GM19438 (cell line): ENCODE measurements at regions not wholly inside any gene's neighbourhood (a gene's known extent, or its start where the extent isn't known, plus 50 kb on each side); places are given as distances from the start of the nearest gene placed in this dataset.

Experiments
- ATAC-seq: cut with Tn5 transposase; IDR thresholded peaks from one replicate; pipeline ENCODE4 v1.9.1; 2021; ENCODE audit warnings: low read depth; ENCODE audit not compliant: unreplicated experiment

DNA sequence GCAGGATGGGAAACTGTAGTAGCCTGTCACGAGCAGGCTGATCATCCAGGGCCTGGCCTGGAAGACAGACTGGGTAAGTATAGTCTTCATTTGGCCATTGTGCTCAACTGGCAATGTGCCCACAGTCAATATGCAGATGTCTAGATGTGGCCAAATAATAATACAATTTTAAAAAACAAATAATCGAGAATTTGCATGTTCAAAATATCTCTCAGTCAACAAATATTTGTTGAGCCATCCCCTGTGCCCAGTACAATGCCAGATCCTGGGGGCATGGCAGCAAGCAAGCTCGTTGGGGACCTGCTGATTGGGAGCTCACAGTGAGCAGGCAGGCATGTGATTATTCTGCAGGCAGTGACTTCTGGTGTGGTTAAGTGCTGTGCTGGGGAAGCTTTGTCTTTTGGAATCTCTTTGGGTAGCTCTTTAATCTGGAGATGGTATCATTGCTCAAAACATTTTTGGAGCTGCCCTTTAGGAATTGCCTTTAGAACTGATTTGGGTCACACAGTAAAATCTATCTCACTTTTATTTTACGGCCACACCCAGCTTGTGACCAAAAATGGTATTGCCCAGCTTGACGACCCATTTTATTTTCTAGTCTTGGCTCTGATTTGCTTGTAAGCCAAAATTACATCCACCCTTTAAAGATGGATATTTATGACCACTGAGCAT is 92.2 kb downstream of the PLCE1 start:
- ATAC-seq: no peak

DNA sequence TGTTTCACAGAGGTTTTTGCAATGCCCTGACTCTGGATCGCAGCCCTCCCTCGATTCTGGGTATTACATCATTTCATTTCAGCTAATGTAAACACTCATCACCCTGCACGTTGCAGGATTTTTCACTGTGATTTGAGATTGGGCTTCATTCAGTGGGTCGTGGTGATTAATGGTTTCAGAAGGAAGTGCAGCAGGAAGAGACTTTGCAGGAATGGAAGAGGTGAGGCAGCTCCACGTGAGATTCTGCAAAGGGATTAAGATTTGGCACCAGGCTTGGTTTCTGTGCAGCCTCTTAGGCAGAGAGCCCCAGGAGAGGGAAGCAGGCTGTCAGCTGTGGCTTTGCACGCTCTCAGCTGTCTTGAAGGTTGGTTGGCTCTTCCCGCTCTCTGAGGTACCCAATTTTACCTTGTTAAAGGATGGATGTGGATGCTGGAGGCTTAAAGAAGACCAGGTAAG is 95.2 kb downstream of the PLCE1 start:
- ATAC-seq: no peak

- ATAC-seq: no peak
Observed at GRCh38 chr10:94091649-94092048, 97.9 kb downstream of the PLCE1 start.

GRCh38 chr10:94092848-94093247 is 99.1 kb downstream of the PLCE1 start:
- no peak for ATAC-seq

GRCh38 chr10:94093286-94093905 is 99.7 kb downstream of the PLCE1 start:
- no peak for ATAC-seq

- no peak for ATAC-seq
Observed at GRCh38 chr10:94094540-94094939, 100.8 kb downstream of the PLCE1 start.

DNA sequence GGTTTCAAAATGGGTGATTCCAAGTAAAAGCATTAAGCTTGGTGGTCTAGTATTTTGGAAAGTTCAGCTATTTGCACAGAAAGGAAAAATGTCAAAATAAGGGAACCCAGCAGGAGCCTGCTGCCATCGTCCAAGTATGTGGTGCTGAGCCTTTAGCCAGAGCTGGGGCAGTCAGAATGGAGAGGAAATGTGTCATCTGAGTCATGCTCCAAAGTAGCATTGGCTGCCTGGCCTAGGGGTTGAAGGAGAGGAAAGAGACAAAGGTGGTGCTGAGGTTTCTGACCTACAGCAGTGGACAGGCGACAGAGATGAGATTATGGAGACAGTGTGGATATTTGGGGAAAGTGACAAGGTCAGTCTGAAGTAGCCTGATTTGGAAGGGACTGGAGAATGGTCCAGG is 103.9 kb downstream of the PLCE1 start:
- ATAC-seq: no peak

GRCh38 chr10:94098896-94099295 is 105.2 kb downstream of the PLCE1 start:
- ATAC-seq: no peak

GRCh38 chr10:94101894-94102293 is 108.2 kb downstream of the PLCE1 start:
- ATAC-seq: no peak

DNA sequence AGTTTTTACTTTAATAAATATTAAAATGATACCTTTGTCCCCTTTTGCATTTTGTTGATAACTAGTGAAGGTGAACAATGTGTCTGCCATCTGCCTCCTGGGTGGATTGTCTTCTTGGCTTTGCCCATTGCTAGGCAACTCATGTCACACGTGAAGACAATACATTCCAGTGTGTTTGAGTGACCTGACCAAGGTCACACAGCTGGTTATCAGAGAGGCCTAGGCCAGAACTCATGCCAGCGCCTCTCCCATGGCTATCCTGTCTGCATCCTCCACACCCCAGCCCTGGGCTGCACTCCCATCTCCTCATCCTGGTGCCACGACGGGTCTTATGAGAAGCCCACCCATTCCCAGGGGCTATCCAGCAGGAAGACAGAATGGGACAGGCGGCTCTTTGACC is 108.7 kb downstream of the PLCE1 start:
- ATAC-seq: no peak

DNA sequence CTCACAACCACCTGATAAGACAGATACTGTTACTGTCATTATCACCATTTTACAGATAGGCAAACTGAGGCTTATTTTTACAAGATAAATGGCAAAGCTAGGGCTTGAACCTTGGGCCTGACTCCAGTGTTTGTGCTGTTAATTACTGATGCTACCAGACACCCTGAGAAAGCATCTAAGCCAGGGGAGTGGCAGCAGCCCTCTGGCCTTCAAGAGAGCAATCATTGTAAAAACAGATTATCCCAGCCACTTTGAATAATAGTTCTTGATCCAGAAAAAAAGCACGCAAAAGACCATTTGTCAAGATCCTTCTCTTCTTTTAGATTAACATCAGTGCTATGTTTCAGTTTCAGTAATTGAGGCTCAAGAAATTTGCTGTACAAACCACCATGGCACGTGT is 109.5 kb downstream of the PLCE1 start:
- ATAC-seq: no peak

GRCh38 chr10:94103801-94104221 is 110.1 kb downstream of the PLCE1 start:
- ATAC-seq: no peak

DNA sequence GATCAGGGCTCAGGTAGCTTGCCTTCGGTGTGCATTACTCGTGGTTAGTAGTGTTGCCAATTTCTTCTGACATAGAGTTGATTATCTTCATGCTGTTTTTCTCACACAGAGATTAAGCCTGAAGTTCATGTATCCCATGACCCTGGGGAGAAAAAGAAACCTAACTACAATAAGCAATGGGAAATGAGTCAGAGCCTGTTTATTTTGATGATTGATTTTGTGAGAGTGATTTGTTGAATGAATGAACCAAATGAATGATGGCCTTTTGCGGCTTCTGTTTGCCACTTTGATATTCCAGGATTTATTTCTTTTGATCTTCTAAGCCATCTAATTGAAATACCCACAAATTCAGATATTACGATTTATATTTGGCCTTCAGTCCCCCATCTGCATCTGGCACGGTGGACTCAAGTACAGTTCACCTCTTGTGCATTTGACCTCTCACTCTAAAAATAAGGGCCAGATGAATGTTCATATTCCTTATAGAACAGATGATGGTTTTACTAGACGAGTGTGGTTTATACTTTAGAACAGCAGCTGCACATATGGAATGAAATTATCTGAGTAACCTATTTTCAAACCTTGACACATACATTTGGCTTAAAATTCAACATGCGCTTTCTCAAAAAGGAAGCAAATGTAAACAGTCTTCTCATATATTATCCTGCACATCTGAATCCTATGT is 110.7 kb downstream of the PLCE1 start:
- ATAC-seq: no peak

DNA sequence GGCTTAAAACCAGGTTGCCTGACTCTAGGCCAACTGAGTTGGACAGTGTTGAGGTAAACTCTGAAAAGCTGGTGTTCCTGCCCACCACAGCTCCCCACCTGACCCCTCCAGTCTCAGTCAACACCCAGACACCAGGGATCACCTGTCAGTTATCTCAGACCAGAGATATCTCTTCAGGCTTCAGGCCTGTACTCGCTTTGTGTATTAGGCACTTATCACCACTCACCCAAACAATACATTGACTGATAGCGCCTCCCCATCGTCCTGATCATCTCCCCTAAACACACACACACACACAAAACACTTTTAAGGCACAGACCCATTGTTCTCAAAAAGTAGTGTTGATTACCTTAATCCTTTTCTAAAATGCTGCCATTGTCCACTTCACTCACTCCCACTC is 111.5 kb downstream of the PLCE1 start:
- no peak for ATAC-seq

DNA sequence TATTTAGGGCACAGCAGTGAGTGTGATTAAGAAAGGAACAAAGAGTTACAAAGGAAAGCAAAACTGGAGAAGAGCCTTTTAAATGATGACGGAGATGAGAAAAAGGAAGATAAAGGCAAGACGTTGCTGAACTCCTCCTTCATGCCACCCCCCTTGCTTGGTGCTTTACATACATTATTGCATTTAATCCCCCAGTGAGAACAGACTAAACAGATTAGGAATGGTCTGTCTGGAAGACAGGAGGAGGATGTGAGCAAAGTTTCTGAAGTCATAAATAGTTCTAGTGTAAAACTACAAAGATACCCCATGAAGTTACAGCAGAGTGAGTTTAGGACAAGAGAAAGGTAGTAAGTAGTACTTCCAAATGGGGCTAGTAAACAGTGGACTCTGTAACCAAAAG is 113.5 kb downstream of the PLCE1 start:
- ATAC-seq: no peak

- no peak for ATAC-seq
Observed at GRCh38 chr10:94108200-94108599, 114.5 kb downstream of the PLCE1 start.

- ATAC-seq: no peak
Observed at GRCh38 chr10:94111367-94111766, 117.6 kb downstream of the PLCE1 start.

DNA sequence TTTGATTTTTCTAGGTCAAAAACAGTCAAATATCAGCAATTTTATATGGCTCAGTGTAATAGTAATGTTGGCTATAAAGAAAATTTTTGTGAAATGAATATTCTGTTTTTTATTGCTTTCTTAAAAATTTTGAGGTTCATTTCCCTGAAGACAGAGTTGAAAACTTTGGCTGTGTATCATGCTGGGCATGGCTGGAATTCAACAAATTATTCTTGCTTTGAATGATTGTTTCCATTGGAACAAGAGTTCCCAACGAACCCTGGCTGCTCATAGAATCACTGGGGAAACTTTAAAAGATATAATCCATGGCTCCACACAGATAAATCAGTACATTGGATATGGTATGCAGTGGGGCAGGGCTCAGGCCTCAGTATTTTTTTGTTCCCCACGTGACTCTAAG is 118.6 kb downstream of the PLCE1 start:
- no peak for ATAC-seq

DNA sequence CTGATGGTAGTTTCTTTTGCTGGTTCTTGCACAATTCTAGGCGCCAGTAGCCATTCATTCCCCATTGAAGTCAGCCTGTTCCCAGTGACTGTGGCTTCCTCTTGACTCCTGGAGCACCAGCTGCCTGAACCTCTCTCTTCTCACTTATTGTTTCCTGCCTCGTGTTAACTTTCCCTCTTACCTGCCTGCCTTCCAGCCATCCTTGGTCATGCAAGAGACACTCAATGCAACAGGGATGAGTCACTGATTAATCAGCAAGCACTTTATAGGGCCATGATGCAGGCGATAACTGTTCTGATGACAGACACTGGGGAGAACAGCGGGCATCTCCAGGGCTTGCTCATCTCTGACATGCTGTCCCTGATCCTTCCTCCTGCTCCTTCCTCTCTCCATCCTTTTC is 122.0 kb downstream of the PLCE1 start:
- no peak for ATAC-seq

- ATAC-seq: no peak
Observed at GRCh38 chr10:94116848-94117247, 123.1 kb downstream of the PLCE1 start.

DNA sequence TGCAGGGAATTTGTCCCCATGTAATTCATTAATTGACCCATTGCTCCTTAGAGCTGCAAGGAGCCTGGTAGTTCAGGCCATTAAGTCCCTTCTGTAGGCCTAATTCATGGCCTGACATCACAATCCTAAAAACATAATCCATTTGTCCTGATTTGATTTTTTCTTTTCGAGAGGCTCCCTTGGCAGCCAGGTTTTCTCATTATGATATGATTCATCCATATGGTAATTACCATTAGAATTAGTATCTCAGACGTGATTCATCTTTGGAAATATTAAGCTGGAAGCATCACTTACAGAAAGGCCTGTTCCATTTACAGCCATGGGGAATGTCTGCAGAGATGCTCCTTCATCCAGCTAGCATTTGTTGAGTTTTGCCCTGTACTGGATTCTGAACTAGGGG is 128.5 kb downstream of the PLCE1 start:
- ATAC-seq: no peak
